ENCODE measurements at regions not wholly inside any gene's neighbourhood (a gene's known extent, or its start where the extent isn't known, plus 50 kb on each side); places are given as distances from the start of the nearest gene placed in this dataset.

DNA sequence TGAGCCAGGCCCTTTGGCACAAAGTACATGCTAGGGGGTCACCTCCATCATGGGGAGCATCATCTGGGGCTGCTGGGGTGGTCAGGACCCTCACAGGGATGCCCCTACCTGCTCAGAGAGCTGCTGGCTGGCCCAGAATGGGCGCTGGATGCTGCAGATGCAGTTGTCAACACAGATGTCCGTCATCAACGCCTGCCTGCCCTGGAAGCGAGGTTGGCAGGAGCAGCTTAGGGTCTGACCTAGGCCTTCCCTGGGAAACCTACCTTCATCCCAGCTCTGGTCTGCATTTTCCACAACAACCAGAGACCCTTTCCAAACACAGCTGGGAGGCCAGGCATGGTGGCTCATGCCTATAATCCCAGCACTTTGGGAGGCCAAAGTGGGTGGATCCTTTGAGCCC lies 88.0 kb downstream of the EDN3 start:
- no peak for DNase-seq (ENCODE audit: extremely low spot score)
- TF ChIP-seq, protein P1, sequence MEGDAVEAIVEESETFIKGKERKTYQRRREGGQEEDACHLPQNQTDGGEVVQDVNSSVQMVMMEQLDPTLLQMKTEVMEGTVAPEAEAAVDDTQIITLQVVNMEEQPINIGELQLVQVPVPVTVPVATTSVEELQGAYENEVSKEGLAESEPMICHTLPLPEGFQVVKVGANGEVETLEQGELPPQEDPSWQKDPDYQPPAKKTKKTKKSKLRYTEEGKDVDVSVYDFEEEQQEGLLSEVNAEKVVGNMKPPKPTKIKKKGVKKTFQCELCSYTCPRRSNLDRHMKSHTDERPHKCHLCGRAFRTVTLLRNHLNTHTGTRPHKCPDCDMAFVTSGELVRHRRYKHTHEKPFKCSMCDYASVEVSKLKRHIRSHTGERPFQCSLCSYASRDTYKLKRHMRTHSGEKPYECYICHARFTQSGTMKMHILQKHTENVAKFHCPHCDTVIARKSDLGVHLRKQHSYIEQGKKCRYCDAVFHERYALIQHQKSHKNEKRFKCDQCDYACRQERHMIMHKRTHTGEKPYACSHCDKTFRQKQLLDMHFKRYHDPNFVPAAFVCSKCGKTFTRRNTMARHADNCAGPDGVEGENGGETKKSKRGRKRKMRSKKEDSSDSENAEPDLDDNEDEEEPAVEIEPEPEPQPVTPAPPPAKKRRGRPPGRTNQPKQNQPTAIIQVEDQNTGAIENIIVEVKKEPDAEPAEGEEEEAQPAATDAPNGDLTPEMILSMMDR (IDR thresholded peaks at IDR 0.05; ENCODE audit: control extremely low read depth, extremely low read depth, low read depth, missing control alignments), result no peak
- ChIA-PET POLR2A (no interaction called here), CTCF (interaction anchor here (1.2 to 1.5 kb wide), 3 partner anchors 14 to 68 kb away, joined by 3 to 5 read pairs (median 4); no protein-coding TSS in a partner anchor)

DNA sequence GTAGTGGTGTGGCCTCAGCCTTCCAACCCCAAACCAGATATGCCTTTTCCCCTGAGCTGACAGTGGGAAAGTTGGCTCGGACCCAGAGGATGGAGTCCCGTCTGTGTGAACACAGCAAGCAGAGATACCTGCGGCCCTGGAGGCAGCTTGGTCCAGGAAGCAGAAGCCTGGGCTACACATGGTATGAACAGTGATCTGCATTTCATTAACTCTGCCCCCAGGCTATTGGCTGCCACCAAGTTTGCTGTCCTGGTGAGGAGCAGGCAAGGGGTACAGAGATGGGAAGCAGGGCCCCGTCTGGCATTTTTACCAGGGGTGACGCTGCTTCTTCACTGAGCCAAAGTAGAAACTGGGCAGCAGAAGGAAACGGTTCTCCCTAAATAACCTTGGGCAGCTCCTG lies 90.0 kb downstream of the EDN3 start:
- TF ChIP-seq, protein P1 (IDR thresholded peaks at IDR 0.05; ENCODE audit: control extremely low read depth, extremely low read depth, low read depth, missing control alignments), result no peak
- ChIA-PET CTCF (interaction anchor here (1.3 kb wide), 1 partner anchor 9 kb away, joined by 3 read pairs; no protein-coding TSS in a partner anchor), POLR2A (no interaction called here)
- DNase-seq (ENCODE audit: extremely low spot score), result no peak

DNA sequence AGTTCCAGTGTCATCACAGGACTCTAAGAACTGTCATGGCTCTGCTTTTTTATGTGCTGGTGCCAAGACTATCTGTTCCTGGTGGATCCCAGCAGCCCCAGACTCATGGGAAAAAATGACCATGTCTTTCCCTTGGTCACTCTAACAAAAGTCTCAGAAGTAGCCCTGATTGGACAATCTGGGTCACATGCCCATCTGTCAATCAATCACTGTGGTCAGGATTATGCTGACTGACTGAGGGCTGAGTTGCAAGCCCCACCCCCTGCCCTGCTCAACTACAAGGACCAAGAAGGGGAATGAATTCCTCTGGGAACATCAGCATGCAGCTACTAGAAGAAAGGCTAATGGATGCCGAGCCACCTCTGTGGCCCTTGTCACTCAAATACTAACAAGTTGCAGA lies 91.6 kb downstream of the EDN3 start:
- ChIA-PET CTCF (interaction anchor here (1.0 kb wide), 1 partner anchor 18 kb away, joined by 3 read pairs; no protein-coding TSS in a partner anchor), POLR2A (no interaction called here)
- DNase-seq (ENCODE audit: extremely low spot score), result no peak
- TF ChIP-seq, protein P1 (IDR thresholded peaks at IDR 0.05; ENCODE audit: control extremely low read depth, extremely low read depth, low read depth, missing control alignments), result no peak

DNA sequence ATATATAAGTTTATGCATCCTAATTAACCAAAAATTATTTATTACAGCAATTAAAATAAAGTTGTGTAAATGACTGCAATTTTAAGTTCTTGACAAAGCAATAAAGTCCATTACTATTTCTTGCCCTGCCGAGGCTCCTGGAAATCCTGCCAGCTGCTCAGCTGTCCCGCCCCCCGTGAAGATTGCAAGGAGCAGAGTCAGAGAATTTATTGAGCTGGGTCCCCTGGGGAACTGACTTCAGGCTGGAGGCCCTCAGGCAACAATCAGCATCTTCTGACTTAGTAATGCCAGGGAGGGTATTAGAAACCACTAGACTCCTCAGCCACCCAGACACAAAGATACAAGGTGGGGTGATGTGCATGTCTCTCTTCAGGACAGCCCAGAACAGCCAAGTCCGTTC lies 92.3 kb downstream of the EDN3 start:
- POLR2A ChIA-PET, result no interaction called here
- CTCF ChIA-PET, result no interaction called here
- no peak for DNase-seq (ENCODE audit: extremely low spot score)
- TF ChIP-seq, protein P1 (IDR thresholded peaks at IDR 0.05; ENCODE audit: control extremely low read depth, extremely low read depth, low read depth, missing control alignments), result no peak

DNA sequence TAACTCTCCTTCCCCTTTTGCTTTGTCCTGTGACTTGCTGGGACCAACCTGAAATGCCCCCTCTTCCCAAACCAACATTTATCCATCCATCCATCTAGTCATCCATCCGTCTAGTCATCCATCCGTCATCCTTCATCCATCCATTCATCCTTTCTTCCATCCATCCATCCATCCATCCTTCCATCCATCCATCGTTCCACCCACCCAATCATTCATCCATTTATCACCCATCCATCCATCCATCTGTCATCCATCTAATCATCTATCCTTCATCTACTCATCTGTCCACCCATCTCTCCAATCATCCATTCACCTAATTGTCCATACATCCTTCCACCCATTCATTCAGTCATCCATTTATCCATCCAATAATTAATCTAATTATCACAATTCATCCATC lies 92.7 kb downstream of the EDN3 start:
- TF ChIP-seq, protein P1 (IDR thresholded peaks at IDR 0.05; ENCODE audit: control extremely low read depth, extremely low read depth, low read depth, missing control alignments), result no peak
- ChIA-PET CTCF (no interaction called here), POLR2A (no interaction called here)
- DNase-seq (ENCODE audit: extremely low spot score), result no peak

DNA sequence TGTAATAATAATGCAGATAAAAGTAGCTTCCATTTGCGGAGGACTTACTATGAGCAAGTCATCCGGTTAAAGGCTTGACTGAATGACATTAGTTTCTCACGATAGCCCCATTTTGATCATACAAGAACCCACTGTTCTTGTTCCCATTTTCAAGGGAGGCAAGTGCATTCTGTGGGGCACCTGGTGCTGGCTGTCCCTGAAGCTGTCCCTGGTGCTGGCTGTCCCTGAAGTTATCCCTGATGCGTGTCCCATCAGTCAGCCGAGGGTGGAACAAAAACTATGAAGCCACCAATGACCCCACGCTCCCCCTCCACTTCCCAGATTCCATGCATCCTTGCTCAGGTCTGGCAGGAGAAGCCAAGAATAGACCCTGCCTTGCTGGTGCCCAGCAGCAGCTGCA lies 95.3 kb downstream of the EDN3 start:
- TF ChIP-seq, protein P1 (IDR thresholded peaks at IDR 0.05; ENCODE audit: control extremely low read depth, extremely low read depth, low read depth, missing control alignments), result no peak
- CTCF ChIA-PET, result no interaction called here
- DNase-seq (ENCODE audit: extremely low spot score), result no peak
- POLR2A ChIA-PET, result no interaction called here

Data from GM10248 (cell line).